GM19023 (cell line): ENCODE measurements at regions not wholly inside any gene's neighbourhood (a gene's known extent, or its start where the extent isn't known, plus 50 kb on each side); places are given as distances from the start of the nearest gene placed in this dataset.
"Not testable (repeated sequence)": the region's sequence is repeated elsewhere in the genome, so short reads cannot be mapped to it uniquely, and the experiment has no call there.

Source experiments
- ATAC-seq: cut with Tn5 transposase; IDR thresholded peaks from one replicate; pipeline ENCODE4 v1.9.1; 2021; ENCODE audit warnings: mild to moderate bottlenecking, moderate library complexity; ENCODE audit not compliant: unreplicated experiment

DNA sequence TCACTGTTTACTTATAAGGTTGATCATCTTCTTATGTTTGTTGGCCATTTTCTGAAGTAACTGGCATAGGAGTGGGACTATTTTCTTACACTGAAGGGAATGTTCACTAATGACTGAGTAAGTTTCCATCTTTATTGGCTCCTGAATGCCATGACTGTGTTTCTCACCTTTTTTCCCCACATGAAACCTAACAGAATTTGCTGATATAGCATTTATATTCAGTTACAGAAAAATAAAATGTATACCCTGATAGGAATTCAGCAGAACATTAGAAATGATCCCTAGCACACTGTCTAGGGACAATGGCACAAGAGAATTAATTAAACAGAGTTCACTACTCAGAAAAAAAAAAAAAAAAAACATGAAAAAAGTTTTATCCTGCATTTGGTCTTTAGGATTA lies 1465.1 kb upstream of the C9orf72 start:
- no peak for ATAC-seq

DNA sequence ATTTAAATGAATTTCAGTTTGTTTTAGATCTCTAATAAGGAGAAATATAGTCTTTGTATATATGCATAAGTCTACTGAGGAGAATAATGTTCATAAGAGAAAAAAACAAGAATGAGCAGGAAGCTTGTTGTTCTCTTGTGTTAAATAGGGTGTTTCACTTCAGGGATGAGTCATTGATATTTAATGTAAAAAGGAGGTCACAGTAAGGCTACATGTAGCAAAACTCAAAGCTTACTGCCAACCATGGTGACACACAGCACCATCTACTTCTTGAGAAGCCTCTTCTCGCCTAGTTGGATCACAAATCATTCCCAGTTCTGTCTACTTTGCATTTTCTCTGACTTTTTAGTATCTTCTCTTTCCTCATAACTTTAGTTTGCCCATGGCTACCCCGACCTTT lies 1466.0 kb upstream of the C9orf72 start:
- no peak for ATAC-seq

- ATAC-seq: no peak
Measured at GRCh38 chr9:29043072-29043471, 1469.8 kb upstream of the C9orf72 start.

DNA sequence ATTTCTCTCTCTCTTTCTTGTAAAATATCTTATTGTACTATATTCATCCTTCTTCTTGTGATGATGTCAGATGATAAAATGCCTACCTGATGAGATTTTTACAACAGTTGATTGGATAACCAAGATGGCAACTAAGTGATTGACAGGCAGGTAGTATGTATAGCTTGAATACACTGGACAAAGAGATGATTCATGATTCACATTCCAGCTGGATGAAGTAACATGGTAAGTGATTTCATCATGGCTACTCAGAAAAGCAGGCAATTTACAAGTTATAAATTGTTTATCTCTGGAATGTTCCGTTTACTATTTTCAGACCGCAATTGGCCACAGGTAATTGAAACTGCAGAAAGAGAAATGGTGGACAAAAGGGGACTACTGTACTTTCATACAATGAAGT lies 1471.7 kb upstream of the C9orf72 start:
- ATAC-seq: no peak

DNA sequence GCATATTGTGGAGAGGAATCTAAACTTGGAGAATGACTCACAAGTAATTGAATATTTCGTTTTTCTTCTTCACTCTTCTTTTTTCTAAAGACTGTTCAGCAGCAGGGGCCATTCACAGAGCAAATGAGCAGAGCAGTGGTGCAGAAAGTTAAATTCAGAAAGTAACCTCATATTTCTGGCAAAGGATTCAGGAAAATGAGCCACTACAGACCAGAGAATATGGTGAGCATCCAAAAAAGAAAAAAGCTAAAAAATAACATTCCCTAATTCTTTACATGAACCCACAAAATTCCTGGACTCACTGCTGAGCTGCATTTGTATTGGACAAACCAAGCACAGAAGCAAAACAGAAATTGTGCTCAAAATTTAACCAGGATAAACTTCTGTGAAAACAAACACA lies 1486.8 kb upstream of the C9orf72 start:
- no peak for ATAC-seq

DNA sequence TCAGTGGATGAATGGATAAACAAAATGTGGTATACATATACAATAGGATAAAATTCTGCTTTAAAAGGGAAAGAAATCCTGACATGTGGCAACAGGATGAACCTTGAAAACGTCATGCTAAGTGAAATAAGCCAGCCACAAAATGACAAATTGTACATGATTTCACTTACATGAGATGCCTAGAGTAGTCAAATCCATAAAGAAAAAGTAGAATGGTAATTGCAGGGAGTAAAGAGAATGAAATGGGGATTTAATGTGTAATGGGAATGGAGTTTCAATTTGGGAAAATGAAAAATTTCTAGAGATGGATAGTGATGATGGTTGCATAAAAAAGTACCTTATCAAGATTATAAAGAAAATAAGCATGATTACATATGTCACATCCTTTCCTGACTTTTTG lies 1489.2 kb upstream of the C9orf72 start:
- ATAC-seq: no peak

DNA sequence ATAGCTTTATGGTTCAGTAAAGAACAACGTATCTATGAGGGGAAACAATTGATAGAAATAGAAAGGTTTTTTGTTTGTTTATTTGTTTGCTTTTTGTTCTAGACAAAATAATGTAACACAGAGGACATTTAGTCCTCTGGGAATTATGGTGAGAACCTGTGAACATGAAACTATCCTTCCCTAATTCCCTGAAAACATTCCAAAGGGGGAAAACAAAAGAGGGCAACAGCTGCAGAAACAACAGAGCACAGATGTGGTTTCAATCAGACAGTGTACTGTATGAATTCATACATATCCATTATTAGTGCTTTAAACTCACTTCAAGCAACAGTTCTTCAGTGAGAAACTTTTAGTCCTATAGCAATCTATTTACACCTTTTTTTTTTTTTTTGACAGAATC lies 1489.8 kb upstream of the C9orf72 start:
- no peak for ATAC-seq

DNA sequence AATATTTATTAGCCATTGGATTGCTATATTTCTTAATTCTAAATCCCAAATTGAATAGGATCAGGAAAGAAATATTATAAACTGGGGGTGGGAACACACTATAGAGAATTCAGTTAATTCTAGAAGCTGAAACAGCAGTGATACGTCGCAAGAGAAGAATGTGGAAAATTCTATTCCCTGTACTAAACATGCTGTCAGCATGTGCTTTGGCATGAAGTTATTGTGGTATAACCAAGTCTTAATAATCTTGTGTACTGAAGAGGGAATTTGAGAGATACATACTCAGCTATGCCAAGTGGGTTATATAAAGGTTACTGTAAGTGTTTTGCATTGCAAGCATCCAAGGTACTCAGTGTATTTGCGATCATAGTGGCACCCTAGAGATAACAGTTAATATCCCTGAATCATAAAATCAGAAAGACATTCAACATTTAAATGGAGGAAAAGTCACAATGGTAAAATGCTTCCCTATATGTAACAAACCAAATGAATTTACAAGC lies 1492.9 kb upstream of the C9orf72 start:
- no peak for ATAC-seq

DNA sequence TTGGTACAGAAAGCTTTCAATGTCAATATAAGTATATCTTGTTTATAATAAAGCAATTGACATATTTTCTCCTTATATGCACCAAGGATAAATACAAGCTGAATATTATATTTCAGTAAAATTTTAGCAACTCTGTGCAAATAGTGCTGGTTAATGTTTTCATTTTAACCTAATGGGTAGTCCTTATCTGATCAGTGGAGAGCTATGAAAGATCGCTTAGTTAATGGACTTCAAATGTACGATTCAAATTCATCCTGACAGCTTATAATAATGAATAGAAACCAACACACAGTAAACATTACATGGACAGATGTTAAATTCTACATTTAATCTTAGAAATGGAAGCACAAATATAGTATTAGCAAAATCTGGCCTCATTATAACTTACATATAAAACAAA lies 1495.2 kb upstream of the C9orf72 start:
- no peak for ATAC-seq

- no peak for ATAC-seq
Measured at GRCh38 chr9:29069376-29069775, 1496.1 kb upstream of the C9orf72 start.

DNA sequence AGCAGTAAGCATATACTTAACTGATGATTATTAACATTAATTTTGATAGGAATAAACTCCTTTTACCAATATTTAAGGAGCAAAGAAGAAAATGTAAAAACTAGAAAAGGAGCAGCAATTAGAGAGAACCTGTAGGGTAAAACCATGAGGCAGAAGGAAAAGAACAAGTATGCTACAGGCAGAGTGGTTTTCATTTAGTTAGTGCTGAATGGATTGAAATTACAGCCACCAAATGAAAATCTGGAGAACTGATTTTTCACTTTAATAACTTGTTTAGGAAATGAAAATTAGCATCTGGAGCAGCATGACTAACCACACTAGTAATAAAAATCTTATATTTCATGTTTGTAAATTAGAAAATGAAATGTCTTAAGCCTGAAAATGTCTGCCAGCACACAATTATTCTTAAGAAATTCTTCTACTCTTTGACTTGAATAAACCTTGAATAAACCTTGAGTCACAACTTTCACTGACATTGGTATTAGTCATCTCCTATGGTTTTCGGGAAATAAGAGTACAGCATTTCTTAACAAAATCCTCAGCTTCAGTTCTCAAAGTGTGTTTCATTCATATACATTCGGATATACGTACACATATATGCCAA lies 1504.9 kb upstream of the C9orf72 start:
- ATAC-seq: no peak

GRCh38 chr9:29100762-29101161 lies 1527.5 kb upstream of the C9orf72 start:
- ATAC-seq: no peak

DNA sequence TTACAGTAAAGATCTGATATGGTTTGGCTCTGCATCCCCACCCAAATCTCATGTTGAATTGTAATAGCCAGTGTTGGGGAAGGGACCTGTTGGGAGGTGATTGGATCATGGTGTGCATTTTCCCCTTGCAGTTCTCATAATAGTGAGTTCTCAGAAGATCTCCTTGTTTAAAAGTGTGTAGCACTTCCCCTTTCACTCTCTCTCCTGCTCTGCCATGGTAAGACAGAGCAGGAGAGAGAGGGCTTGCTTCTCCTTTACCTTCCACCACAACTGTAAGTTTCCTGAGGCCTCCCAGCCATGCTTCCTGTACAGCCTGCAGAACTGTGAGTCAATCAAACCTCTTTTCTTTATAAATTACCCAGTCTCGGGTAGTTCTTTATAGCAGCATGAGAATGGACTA lies 1530.9 kb upstream of the C9orf72 start:
- ATAC-seq: not testable (repeated sequence)

DNA sequence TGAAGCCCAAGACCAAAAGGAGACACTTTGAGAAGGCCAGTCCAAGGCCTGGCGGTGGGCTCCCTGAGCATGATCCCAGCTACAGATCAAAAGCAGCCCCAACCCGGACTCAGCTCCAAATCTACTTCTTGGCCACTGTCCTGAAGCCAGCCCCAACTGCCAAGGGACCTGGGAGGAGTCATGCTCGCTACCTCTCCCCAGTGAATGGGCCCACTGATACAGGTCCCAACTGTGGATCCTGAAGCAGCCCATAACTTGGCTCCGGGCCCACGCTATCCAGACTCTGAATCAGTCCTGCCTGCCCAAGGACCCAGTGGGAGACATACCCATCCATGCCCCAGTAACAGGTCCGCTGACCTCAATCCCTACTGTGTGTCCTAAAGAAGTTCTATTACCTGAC lies 1545.3 kb upstream of the C9orf72 start:
- ATAC-seq: no peak

DNA sequence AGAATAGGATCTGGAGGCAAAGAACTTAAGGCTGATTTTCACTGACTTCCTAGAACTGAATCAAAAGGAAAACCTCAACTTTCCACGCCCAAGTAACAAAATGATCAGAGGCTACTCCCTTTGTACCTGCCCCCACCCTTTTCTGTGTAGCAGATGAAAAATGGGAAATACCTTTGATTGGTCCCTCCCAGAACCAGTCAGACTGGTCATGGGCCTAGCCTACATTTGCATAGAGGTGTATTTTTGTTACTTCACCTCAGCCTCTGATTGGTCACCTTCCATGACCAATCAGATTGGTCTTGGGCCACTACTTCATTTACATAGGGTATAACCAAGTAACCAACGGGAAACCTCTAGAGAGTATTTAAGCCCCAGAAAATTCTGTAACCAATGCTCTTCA lies 1553.5 kb upstream of the C9orf72 start:
- no peak for ATAC-seq

DNA sequence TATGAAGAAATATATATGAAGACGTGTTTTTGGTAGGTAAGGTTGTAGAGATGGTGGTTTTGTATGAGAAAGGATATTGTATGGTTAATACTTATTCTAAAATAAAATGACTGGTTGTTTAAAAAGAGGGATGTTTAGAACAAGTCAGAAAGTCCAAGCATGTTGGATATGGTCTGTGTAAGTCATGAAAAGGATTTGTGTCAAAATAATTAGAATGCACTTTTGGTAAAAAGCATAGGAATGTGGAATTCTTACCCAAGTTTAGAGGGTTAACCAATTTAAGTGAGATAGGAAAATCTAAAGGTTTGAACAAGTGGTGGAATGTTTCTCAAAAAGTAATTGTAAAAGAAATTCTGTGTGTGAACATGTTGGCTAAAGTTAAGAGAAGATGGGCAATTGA lies 1556.5 kb upstream of the C9orf72 start:
- no peak for ATAC-seq

- no peak for ATAC-seq
Measured at GRCh38 chr9:29144476-29144875, 1571.2 kb upstream of the C9orf72 start.

GRCh38 chr9:29150606-29151005 lies 1577.3 kb upstream of the C9orf72 start:
- no peak for ATAC-seq

DNA sequence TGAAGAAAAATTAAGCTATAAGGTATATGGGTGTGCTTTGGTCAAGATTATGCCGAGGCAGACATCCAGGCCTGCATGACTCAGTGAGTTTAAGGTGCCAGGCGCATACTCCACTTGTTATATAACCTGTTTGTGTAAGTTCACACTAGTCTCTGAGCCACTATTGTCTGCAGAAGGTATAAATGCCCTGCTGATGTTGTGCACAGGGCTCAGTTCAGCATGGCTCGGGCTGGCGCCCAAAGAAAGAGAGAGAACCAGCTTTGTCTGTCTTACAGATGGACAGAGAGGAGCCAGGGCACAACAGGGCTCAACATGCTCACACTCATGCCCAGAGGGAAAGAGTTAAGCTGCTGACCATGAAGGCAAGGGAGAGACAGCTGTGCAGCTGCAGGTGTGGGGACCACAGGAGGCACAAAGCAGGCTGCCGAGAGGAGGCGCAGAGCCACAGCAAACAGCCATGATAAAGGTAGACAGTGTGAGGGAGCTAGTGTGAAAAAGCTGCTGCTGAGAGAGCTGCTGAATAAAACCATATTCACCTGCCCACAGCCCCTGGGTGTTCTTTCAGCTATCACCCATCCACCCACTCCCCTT lies 1587.6 kb upstream of the C9orf72 start:
- no peak for ATAC-seq

GRCh38 chr9:29174136-29174535 lies 1600.9 kb upstream of the C9orf72 start:
- ATAC-seq: no peak

DNA sequence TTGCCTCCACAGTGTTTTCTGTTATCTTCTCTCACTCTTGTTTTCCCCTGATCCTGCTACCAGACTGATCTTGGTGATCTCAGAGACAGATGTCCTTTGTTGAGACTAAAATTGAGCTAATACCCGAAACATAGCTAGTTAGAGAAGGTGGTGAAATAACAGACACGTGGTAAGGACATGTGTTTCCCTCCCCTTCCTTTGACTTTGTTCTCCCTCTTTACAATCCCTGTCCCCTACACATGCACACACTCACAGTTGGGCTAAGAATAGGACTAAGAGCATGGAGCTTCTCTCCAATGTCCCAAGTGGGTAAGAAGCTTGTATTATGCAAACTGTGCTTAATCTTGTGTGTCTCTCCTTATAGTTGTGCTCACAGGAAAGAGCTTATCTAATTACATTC lies 1603.0 kb upstream of the C9orf72 start:
- ATAC-seq: no peak

GRCh38 chr9:29176786-29177185 lies 1603.5 kb upstream of the C9orf72 start:
- ATAC-seq: no peak

GRCh38 chr9:29183971-29184370 lies 1610.7 kb upstream of the C9orf72 start:
- ATAC-seq: no peak
